Osteocyte (in vitro differentiated cells): ENCODE measurements at regions not wholly inside any gene's neighbourhood (a gene's known extent, or its start where the extent isn't known, plus 50 kb on each side); places are given as distances from the start of the nearest gene placed in this dataset.
A peak's percentile ranks its signal among the peaks of the same experiment; 100 is the strongest.

Experiments
- DNase-seq: peaks from one replicate; pipeline ENCODE4 v3.0.0; 2021; ENCODE audit warnings: mixed read lengths; ENCODE audit not compliant: unreplicated experiment; ENCODE audit errors: extremely low spot score
- H3K27ac Mint-ChIP-seq: one replicate; pipeline ENCODE4 v1.8.0; 2021; ENCODE audit warnings: mild to moderate bottlenecking, mixed read lengths; ENCODE audit not compliant: unreplicated experiment
- H3K27me3 Mint-ChIP-seq: one replicate; pipeline ENCODE4 v1.8.0; 2021; ENCODE audit warnings: mixed read lengths; ENCODE audit not compliant: unreplicated experiment
- H3K36me3 Mint-ChIP-seq: one replicate; pipeline ENCODE4 v1.8.0; 2021; ENCODE audit warnings: mixed read lengths; ENCODE audit not compliant: unreplicated experiment
- H3K4me1 Mint-ChIP-seq: one replicate; pipeline ENCODE4 v1.8.0; 2021; ENCODE audit warnings: mixed read lengths; ENCODE audit not compliant: unreplicated experiment
- H3K4me3 Mint-ChIP-seq: one replicate; pipeline ENCODE4 v1.8.0; 2021; ENCODE audit warnings: mild to moderate bottlenecking, moderate library complexity, mixed read lengths; ENCODE audit not compliant: unreplicated experiment
- H3K9me3 Mint-ChIP-seq: one replicate; pipeline ENCODE4 v1.8.0; 2021; ENCODE audit warnings: mixed read lengths; ENCODE audit not compliant: unreplicated experiment
- TF ChIP-seq, protein P1 (sequence below): fragments of 200-600 bp; sonication (generic); IDR thresholded peaks from 2 replicates; pipeline ENCODE4 v1.5.0; 2021; ENCODE audit warnings: antibody characterized with exemption, mild to moderate bottlenecking, moderate library complexity

- Mint-ChIP-seq H3K27me3 (no peaks in the 10 kb centered on the region), H3K9me3 (peaks cover 4% of the 10 kb centered on the region), H3K36me3 (no peaks in the 10 kb centered on the region), H3K4me3 (no peak overlapping the region), H3K27ac (no peak overlapping the region), H3K4me1 (no peaks in the 10 kb centered on the region)
- TF ChIP-seq, protein P1, sequence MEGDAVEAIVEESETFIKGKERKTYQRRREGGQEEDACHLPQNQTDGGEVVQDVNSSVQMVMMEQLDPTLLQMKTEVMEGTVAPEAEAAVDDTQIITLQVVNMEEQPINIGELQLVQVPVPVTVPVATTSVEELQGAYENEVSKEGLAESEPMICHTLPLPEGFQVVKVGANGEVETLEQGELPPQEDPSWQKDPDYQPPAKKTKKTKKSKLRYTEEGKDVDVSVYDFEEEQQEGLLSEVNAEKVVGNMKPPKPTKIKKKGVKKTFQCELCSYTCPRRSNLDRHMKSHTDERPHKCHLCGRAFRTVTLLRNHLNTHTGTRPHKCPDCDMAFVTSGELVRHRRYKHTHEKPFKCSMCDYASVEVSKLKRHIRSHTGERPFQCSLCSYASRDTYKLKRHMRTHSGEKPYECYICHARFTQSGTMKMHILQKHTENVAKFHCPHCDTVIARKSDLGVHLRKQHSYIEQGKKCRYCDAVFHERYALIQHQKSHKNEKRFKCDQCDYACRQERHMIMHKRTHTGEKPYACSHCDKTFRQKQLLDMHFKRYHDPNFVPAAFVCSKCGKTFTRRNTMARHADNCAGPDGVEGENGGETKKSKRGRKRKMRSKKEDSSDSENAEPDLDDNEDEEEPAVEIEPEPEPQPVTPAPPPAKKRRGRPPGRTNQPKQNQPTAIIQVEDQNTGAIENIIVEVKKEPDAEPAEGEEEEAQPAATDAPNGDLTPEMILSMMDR, result no peak
- peak; percentile 84 for DNase-seq
Measured at GRCh38 chr18:78727877-78728783, 251.5 kb upstream of the SALL3 start.

GRCh38 chr18:78728784-78729467 is 250.7 kb upstream of the SALL3 start:
- TF ChIP-seq, protein P1, result no peak
- Mint-ChIP-seq H3K9me3 (peaks cover 4% of the 10 kb centered on the region), H3K27ac (no peak overlapping the region), H3K36me3 (no peaks in the 10 kb centered on the region), H3K27me3 (no peaks in the 10 kb centered on the region), H3K4me3 (no peak overlapping the region), H3K4me1 (no peaks in the 10 kb centered on the region)
- DNase-seq, result peak; percentile 72

DNA sequence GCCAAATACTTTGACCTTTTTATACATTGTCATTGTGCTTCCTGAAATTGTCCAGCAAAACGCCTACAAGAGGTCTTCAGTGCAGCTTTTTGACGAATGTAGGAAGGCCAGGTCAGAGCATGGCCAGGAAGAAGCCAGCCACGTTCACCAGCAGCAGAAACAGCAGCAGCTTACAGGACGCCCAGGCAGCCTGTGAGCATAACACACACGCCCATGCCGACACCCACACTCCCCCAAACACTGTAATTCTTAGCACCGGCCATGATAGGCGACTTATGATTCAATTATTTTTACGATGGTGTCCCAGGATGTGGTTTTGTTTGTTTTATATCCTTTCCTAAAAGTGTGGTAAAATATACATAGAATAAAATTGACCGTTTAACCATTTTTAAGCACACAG is 249.1 kb upstream of the SALL3 start:
- no peak overlapping the region for H3K4me3 Mint-ChIP-seq
- no peaks in the 10 kb centered on the region for H3K36me3 Mint-ChIP-seq
- peaks cover 4% of the 10 kb centered on the region for H3K9me3 Mint-ChIP-seq
- DNase-seq, result no peak
- no peaks in the 10 kb centered on the region for H3K27me3 Mint-ChIP-seq
- no peak overlapping the region for H3K27ac Mint-ChIP-seq
- no peaks in the 10 kb centered on the region for H3K4me1 Mint-ChIP-seq
- TF ChIP-seq, protein P1, result no peak

- Mint-ChIP-seq H3K4me3 (no peak overlapping the region), H3K9me3 (peaks cover 4% of the 10 kb centered on the region), H3K36me3 (no peaks in the 10 kb centered on the region), H3K27me3 (no peaks in the 10 kb centered on the region), H3K27ac (no peak overlapping the region), H3K4me1 (no peaks in the 10 kb centered on the region)
- no peak for DNase-seq
- TF ChIP-seq, protein P1, result no peak
Measured at GRCh38 chr18:78731016-78731397, 248.6 kb upstream of the SALL3 start.

- peak; percentile 80 for DNase-seq
- TF ChIP-seq, protein P1, result no peak
Measured at GRCh38 chr18:78731398-78732032, 248.1 kb upstream of the SALL3 start.

More at GRCh38 chr18:78731398-78732032, 248.1 kb upstream of the SALL3 start:
- no peak overlapping the region for H3K27ac Mint-ChIP-seq
- H3K36me3 Mint-ChIP-seq, result no peaks in the 10 kb centered on the region
- no peak overlapping the region for H3K4me3 Mint-ChIP-seq
- no peaks in the 10 kb centered on the region for H3K27me3 Mint-ChIP-seq
- no peaks in the 10 kb centered on the region for H3K4me1 Mint-ChIP-seq
- H3K9me3 Mint-ChIP-seq, result peaks cover 6% of the 10 kb centered on the region
